Thyroid gland (tissue), 4 donors: ENCODE measurements at regions not wholly inside any gene's neighbourhood (a gene's known extent, or its start where the extent isn't known, plus 50 kb on each side); places are given as distances from the start of the nearest gene placed in this dataset.
"Not testable (repeated sequence)": the region's sequence is repeated elsewhere in the genome, so short reads cannot be mapped to it uniquely, and the experiment has no call there.

Source experiments
- DNase-seq, 2 donors: peaks; one replicate each; pipeline ENCODE4 v3.0.0-alpha.2; 2019
- H3K27ac ChIP-seq, 3 donors: fragments of 200-600 bp; sonication (generic); 1 replicate in 2 of 3; 2 replicates in 1 of 3; pipeline ENCODE4 v1.5.1; 2016 to 2019; ENCODE audit warnings: mild to moderate bottlenecking in 1 of 3, moderate library complexity in 1 of 3
- H3K27me3 ChIP-seq: fragments of 200-600 bp; sonication (generic); one replicate; pipeline ENCODE4 v1.5.1; 2019
- H3K36me3 ChIP-seq, 2 donors: fragments of 200-600 bp; sonication (generic); one replicate each; pipeline ENCODE4 v1.5.1; 2016 to 2019
- H3K4me1 ChIP-seq, 2 donors: fragments of 200-600 bp; sonication (generic); one replicate each; pipeline ENCODE4 v1.5.1; 2017 to 2019
- H3K4me3 ChIP-seq, 3 donors: fragments of 200-600 bp; sonication (generic); replicated peaks in 1 of 3; 1 replicate in 2 of 3; 2 replicates in 1 of 3; pipeline ENCODE4 v1.5.1; 2016; ENCODE audit warnings: mild to moderate bottlenecking in 1 of 3
- H3K9me3 ChIP-seq: fragments of 200-600 bp; sonication (generic); one replicate; pipeline ENCODE4 v1.5.1; 2017
- POLR2A ChIP-seq, 2 donors: fragments of 450-650 bp; IDR thresholded peaks; one replicate each; pipeline ENCODE4 v1.6.1; 2017; ENCODE audit warnings: antibody characterized with exemption in 2 of 2, mild to moderate bottlenecking in 2 of 2, moderate library complexity in 1 of 2
- WGBS, 2 donors: methylation state at CpG; one replicate each; pipeline ENCODE4 v1.1.5; 2017; 5-methylcytosine and 5-hydroxymethylcytosine counted together
- intact Hi-C: fragments of 100-400 bp; cut with DNase I; formaldehyde crosslinking; loops from one replicate; pipeline ENCODE4 v1.15.1; 2023
- TF ChIP-seq, protein P1 (sequence below), 6 experiments: fragments of 200-600 bp in 3 of 6; fragments of 450-650 bp in 3 of 6; sonication (generic) in 3 of 6; IDR thresholded peaks; one replicate each; pipeline ENCODE4 v1.5.1; 2016 to 2019; ENCODE audit warnings: antibody characterized with exemption in 6 of 6, mild to moderate bottlenecking in 2 of 6, inconsistent platforms in 1 of 6, moderate library complexity in 1 of 6

DNA sequence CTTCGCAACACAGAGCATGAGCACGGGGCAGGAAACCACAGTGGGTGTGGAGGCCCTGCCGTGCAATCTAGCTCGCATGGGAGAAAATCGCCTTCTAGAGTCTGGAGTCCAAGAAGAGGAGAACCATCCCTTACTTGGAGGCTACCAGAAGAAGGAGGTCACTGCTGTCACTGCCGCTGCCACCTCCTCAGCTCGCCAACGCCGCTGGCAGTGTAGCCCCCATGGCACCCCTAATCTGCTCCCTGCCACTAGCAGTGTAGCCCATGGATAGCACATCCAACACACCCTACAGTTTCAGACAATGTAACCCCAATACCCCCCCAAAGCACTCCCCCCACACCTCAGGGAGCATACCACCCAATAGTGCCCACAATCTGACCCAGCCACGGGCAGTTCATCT is 438.0 kb upstream of the ZNF337 start:
- no peaks in the 10 kb centered on the region for H3K4me1 ChIP-seq
- no peaks in the 10 kb centered on the region for H3K36me3 ChIP-seq
- TF ChIP-seq POLR2A (IDR thresholded peaks at IDR 0.05), result no peak
- TF ChIP-seq, protein P1, sequence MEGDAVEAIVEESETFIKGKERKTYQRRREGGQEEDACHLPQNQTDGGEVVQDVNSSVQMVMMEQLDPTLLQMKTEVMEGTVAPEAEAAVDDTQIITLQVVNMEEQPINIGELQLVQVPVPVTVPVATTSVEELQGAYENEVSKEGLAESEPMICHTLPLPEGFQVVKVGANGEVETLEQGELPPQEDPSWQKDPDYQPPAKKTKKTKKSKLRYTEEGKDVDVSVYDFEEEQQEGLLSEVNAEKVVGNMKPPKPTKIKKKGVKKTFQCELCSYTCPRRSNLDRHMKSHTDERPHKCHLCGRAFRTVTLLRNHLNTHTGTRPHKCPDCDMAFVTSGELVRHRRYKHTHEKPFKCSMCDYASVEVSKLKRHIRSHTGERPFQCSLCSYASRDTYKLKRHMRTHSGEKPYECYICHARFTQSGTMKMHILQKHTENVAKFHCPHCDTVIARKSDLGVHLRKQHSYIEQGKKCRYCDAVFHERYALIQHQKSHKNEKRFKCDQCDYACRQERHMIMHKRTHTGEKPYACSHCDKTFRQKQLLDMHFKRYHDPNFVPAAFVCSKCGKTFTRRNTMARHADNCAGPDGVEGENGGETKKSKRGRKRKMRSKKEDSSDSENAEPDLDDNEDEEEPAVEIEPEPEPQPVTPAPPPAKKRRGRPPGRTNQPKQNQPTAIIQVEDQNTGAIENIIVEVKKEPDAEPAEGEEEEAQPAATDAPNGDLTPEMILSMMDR (IDR thresholded peaks at IDR 0.05), result no peak
- WGBS, 2 donors, result 86 to 90% methylated on average over 6 to 9 of the region's 10 CpGs
- no peak overlapping the region for H3K27ac ChIP-seq
- no peak for DNase-seq
- no peak overlapping the region for H3K4me3 ChIP-seq
- no peaks in the 10 kb centered on the region for H3K27me3 ChIP-seq
- no peaks in the 10 kb centered on the region for H3K9me3 ChIP-seq
- intact Hi-C loops, result no loop called here

DNA sequence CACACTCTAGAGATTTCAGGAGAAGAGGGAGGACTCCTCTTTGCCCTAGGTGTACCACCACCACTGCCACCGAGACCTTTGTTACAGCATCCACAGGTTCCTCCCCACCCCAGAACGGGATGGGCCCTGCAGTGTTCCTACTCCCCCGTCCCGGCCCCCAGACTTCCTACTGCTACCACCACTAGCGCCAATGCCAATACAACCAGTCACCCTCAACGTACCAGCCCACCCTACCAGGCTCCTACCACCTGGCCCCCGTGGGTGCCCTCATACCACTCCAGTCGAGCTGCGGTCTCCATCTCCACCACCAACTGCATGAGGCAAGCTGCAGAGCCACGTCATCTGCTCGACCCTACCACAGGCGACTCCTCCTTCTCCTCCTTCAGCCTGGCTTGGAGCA is 437.1 kb upstream of the ZNF337 start:
- H3K4me3 ChIP-seq, H3K9me3 ChIP-seq, DNase-seq, H3K36me3 ChIP-seq, H3K4me1 ChIP-seq, H3K27me3 ChIP-seq, intact Hi-C loops, H3K27ac ChIP-seq: not testable (repeated sequence)
- 90 to 91% methylated on average over 12 of the region's 12 CpGs for WGBS, 2 donors

DNA sequence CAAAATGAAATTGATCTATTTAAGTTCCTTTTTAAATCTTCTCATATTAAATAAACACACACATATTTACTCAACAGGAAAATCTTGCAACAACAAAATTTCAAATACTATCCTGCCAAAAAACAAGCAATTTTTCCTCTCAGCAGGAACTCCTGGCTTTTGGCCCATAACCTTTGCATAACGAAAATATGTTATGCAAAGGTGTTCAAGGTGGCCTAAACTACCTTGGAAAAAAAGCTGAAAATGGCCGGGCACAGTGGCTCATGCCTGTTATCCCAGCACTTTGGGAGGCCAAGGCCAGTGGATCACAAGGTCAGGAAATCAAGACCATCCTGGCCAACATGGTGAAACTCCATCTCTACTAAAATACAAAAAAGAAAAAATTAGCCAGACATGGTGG is 424.3 kb upstream of the ZNF337 start:
- H3K27me3 ChIP-seq, DNase-seq, intact Hi-C loops, H3K36me3 ChIP-seq, H3K9me3 ChIP-seq, H3K4me1 ChIP-seq, H3K27ac ChIP-seq, H3K4me3 ChIP-seq: not testable (repeated sequence)
- WGBS, 2 donors, result 74 to 80% methylated on average over 2 of the region's 2 CpGs

DNA sequence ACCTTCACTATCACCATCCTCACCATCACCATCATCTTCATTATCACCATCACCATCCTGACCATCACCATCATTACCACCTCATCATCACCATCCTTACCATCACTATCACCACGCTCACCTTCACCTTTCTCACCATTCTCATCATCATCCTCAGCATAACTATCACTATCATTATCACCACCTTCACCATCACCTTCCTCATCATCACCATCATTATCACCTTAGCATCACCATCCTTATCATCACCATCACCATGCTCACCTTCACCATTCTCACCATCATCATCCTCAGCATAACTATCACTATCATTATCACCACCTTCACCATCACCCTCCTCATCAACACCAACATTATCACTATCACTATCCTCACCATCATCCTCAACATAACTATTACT is 397.8 kb upstream of the ZNF337 start:
- 90 to 91% methylated on average over 1 of the region's 1 CpG for WGBS, 2 donors
- H3K27ac ChIP-seq, H3K4me3 ChIP-seq, H3K36me3 ChIP-seq, H3K9me3 ChIP-seq, H3K27me3 ChIP-seq, DNase-seq, H3K4me1 ChIP-seq, intact Hi-C loops: not testable (repeated sequence)

DNA sequence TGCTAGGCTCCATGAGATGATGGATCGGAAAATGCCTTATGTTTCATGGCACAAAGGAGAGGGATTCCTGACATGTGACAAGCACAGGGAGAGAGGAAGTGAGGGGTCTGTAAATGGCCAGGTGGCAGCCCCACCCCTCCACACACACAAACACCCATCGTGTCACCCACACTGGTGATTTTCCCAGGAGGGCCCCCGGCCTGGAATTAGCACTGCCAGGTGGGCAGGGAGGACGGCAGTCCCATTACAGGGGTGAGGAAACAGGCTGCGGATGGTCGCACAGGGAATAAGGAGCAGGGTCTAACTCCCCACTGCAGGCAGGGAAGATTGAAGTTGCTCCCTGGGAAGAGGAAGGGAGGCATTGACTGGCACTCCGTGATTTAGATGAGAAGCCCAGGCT is 395.3 kb upstream of the ZNF337 start:
- DNase-seq, H3K4me1 ChIP-seq, H3K9me3 ChIP-seq, H3K27me3 ChIP-seq, H3K27ac ChIP-seq, H3K4me3 ChIP-seq, intact Hi-C loops, H3K36me3 ChIP-seq: not testable (repeated sequence)
- 74 to 88% methylated on average over 6 of the region's 7 CpGs for WGBS, 2 donors

DNA sequence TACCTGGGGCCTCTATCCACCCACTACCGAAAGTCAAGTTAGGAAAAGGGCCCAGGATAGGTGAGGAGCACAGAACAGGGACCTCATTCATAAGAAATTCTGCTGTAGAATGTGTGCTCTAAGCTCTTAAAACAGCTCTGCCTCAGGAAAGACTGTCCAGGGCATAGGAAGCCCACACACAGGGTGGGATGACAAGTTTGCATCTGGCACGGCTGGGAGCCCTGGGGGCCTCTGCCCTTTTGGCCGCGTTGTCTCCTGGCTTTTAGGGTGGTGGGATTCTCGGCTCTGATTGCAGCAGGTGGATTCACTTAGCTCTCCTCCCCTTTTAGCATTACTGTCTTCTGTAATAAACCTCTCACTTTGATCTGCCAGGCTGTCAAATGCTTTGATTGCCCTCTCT is 389.5 kb upstream of the ZNF337 start:
- H3K36me3 ChIP-seq, H3K27ac ChIP-seq, H3K4me1 ChIP-seq, H3K9me3 ChIP-seq, H3K27me3 ChIP-seq, DNase-seq, H3K4me3 ChIP-seq, intact Hi-C loops: not testable (repeated sequence)
- no CpG with 5 or more reads among the region's 5 CpGs for WGBS, 2 donors

DNA sequence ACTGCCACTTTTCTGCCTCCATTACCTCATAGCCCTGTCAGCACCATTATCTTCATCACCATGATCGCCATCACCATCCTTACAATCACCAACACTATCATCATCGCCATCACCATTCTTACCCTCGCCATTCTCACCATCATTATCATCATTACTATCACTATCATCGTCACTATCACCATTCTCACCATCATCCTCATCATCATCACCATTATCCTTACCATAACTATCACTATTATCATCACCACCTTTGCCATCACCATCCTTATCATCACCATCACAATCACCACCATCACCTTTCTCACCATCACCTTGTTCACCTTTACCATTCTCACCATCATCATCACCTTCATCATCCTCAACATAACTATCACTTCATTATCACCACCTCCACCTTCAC is 377.3 kb upstream of the ZNF337 start:
- H3K4me3 ChIP-seq, DNase-seq, intact Hi-C loops, H3K27me3 ChIP-seq, H3K36me3 ChIP-seq, H3K27ac ChIP-seq, H3K9me3 ChIP-seq, H3K4me1 ChIP-seq: not testable (repeated sequence)
- 85 to 89% methylated on average over 4 of the region's 4 CpGs for WGBS, 2 donors

DNA sequence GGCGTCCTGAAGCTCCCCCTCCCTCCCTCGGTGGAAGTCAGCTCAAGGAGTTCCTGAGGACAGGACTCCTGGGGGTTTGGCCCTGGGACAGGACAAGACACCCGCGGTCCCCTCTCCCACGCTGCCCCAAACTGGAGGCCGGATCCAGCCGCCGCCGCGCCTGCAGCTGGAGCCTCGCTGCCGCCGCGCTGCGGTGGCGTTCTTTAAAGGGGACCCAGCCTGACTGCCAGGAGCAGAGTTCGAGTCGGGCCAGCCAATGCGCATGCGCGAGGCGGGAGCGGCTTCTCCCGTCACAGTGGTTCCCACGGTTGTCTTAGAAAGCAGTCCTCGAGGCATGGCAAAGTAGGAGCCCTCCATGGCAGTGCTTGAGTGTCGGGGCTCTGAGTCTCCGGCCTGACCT is 362.7 kb upstream of the ZNF337 start:
- H3K4me3 ChIP-seq, H3K9me3 ChIP-seq, DNase-seq, H3K27me3 ChIP-seq, intact Hi-C loops, H3K36me3 ChIP-seq, H3K27ac ChIP-seq, H3K4me1 ChIP-seq: not testable (repeated sequence)
- no CpG with 5 or more reads among the region's 28 CpGs for WGBS, 2 donors

DNA sequence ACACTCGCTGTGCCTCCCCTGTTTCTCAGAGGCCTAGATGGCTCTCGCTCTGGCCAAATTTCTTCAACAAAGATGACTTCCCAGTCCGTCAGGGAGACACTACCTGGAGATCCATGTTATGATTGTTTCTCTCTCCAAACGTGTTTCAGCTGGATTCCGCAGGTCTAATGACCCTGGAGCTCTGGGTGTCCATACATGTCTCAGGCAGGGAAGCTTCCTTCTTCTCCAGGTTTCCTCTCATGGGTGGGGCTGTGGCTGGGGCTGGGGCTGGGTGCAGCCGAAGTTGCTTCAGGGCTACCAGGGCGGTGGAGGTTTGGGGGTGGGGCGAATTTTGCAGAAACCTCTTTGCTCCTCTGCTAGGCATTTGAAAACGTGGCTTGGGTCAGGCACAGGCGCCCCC is 361.8 kb upstream of the ZNF337 start:
- H3K9me3 ChIP-seq, DNase-seq, H3K27me3 ChIP-seq, intact Hi-C loops, H3K4me1 ChIP-seq, H3K27ac ChIP-seq, H3K36me3 ChIP-seq, H3K4me3 ChIP-seq: not testable (repeated sequence)
- WGBS, 2 donors, result no CpG with 5 or more reads among the region's 10 CpGs

DNA sequence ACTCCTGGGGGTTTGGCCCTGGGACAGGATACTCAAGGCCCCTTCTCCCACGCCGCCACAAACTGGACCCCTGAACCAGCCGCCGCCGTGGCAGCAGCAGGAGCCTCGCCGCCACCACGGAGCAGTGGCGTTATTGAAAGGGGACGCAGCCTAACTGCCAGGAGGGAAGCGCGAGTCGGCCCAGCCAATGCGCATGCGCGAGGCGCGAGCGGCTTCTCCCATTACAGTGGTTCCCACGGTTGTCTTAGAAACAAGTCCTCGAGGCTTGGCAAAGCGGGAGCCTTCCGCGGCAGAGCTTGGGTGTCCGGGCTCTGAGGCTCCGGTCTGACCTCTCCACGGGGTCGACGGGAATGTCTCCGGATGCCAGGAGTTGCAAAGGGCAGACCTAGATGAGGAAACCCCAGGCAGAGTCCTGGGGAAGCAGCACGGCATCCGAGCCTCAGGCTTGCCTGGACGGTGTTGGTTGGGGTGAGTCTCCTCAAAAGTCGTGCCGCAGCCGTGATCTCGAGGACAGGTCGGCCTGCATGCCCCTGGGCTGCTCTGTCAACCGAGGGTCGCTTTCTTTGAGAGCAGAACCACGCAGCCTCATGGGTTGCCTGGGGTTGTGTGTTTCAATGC is 360.6 kb upstream of the ZNF337 start:
- H3K27me3 ChIP-seq, H3K9me3 ChIP-seq, H3K36me3 ChIP-seq, H3K27ac ChIP-seq, intact Hi-C loops, DNase-seq, H3K4me1 ChIP-seq, H3K4me3 ChIP-seq: not testable (repeated sequence)
- no CpG with 5 or more reads among the region's 41 CpGs for WGBS, 2 donors

DNA sequence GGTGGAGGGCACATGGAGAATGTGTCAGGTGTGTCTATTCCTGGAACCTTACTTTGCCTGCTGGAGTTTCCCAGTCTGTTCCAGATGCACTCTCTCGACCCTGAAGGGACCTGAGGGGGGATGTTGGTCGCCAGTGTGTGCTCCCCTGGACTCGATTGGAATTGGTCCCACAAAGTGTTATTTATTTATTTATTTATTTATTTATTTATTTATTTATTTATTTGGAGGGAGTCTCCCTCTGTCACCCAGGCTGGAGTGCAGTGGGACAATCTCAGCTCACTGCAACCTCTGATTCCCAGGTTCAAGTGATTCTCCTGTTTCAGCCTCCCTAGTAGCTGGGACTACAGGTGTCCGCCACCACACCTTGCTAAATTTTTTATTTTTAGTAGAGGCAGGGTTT is 329.1 kb upstream of the ZNF337 start:
- intact Hi-C loops, H3K4me1 ChIP-seq, H3K27me3 ChIP-seq, H3K4me3 ChIP-seq, DNase-seq, H3K9me3 ChIP-seq, H3K27ac ChIP-seq, H3K36me3 ChIP-seq: not testable (repeated sequence)
- WGBS, 2 donors, result 100% methylated on average over 1 of the region's 4 CpGs; no CpG with 5 or more reads in 1 of the 2 donors

DNA sequence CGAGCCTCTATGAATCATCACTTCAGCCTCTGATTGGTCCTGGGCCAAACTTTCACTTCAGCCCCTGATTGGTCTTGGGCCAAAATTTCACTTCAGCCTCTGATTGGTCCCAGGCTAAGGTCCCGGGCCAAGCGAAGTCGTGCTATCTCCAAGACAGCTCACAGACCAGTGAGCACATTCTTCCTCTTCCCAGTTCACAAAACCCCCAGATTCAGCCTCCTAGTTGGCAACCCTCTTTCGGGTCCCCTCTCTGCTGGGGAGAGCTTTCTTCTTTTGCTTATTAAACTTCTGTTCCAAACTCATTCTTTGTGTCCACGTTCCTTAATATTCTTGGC is 314.3 kb upstream of the ZNF337 start:
- H3K4me3 ChIP-seq, H3K4me1 ChIP-seq, H3K27ac ChIP-seq, intact Hi-C loops, H3K36me3 ChIP-seq, H3K27me3 ChIP-seq, H3K9me3 ChIP-seq, DNase-seq: not testable (repeated sequence)
- WGBS, 2 donors, result no CpG with 5 or more reads among the region's 6 CpGs
